ENCODE measurements at regions not wholly inside any gene's neighbourhood (a gene's known extent, or its start where the extent isn't known, plus 50 kb on each side); places are given as distances from the start of the nearest gene placed in this dataset.

- no peak for DNase-seq (ENCODE audit: low read depth)
Measured at GRCh38 chr3:30266524-30266923, 339.9 kb upstream of the TGFBR2 start.

GRCh38 chr3:30268288-30268687, 338.1 kb upstream of the TGFBR2 start:
- DNase-seq (ENCODE audit: low read depth), result no peak

GRCh38 chr3:30269751-30270445, 336.5 kb upstream of the TGFBR2 start:
- DNase-seq (ENCODE audit: low read depth), result no peak

- no peak for DNase-seq (ENCODE audit: low read depth)
Measured at GRCh38 chr3:30271781-30272180, 334.6 kb upstream of the TGFBR2 start.

- DNase-seq (ENCODE audit: low read depth), result no peak
Measured at GRCh38 chr3:30273304-30274072, 332.9 kb upstream of the TGFBR2 start.

GRCh38 chr3:30277494-30277893, 328.9 kb upstream of the TGFBR2 start:
- no peak for DNase-seq (ENCODE audit: low read depth)

GRCh38 chr3:30281526-30281925, 324.9 kb upstream of the TGFBR2 start:
- DNase-seq (ENCODE audit: low read depth), result no peak

GRCh38 chr3:30282154-30282696, 324.2 kb upstream of the TGFBR2 start:
- no peak for DNase-seq (ENCODE audit: low read depth)

GRCh38 chr3:30285188-30286006, 321.0 kb upstream of the TGFBR2 start:
- no peak for DNase-seq (ENCODE audit: low read depth)

- DNase-seq (ENCODE audit: low read depth), result no peak
Measured at GRCh38 chr3:30286007-30286669, 320.3 kb upstream of the TGFBR2 start.

GRCh38 chr3:30286811-30287210, 319.6 kb upstream of the TGFBR2 start:
- no peak for DNase-seq (ENCODE audit: low read depth)

- no peak for DNase-seq (ENCODE audit: low read depth)
Measured at GRCh38 chr3:30288830-30289229, 317.6 kb upstream of the TGFBR2 start.

GRCh38 chr3:30289324-30289723, 317.1 kb upstream of the TGFBR2 start:
- DNase-seq (ENCODE audit: low read depth), result peak; percentile 41

- no peak for DNase-seq (ENCODE audit: low read depth)
Measured at GRCh38 chr3:30289766-30290165, 316.6 kb upstream of the TGFBR2 start.

- no peak for DNase-seq (ENCODE audit: low read depth)
Measured at GRCh38 chr3:30290479-30290878, 315.9 kb upstream of the TGFBR2 start.

GRCh38 chr3:30292192-30292893, 314.1 kb upstream of the TGFBR2 start:
- no peak for DNase-seq (ENCODE audit: low read depth)

GRCh38 chr3:30293621-30294240, 312.7 kb upstream of the TGFBR2 start:
- DNase-seq (ENCODE audit: low read depth), result no peak

- DNase-seq (ENCODE audit: low read depth), result no peak
Measured at GRCh38 chr3:30294241-30294667, 312.1 kb upstream of the TGFBR2 start.

GRCh38 chr3:30297112-30297511, 309.3 kb upstream of the TGFBR2 start:
- no peak for DNase-seq (ENCODE audit: low read depth)

GRCh38 chr3:30299674-30300385, 306.6 kb upstream of the TGFBR2 start:
- no peak for DNase-seq (ENCODE audit: low read depth)

Data from CMK (cell line).